ENCODE measurements at regions not wholly inside any gene's neighbourhood (a gene's known extent, or its start where the extent isn't known, plus 50 kb on each side); places are given as distances from the start of the nearest gene placed in this dataset.

DNA sequence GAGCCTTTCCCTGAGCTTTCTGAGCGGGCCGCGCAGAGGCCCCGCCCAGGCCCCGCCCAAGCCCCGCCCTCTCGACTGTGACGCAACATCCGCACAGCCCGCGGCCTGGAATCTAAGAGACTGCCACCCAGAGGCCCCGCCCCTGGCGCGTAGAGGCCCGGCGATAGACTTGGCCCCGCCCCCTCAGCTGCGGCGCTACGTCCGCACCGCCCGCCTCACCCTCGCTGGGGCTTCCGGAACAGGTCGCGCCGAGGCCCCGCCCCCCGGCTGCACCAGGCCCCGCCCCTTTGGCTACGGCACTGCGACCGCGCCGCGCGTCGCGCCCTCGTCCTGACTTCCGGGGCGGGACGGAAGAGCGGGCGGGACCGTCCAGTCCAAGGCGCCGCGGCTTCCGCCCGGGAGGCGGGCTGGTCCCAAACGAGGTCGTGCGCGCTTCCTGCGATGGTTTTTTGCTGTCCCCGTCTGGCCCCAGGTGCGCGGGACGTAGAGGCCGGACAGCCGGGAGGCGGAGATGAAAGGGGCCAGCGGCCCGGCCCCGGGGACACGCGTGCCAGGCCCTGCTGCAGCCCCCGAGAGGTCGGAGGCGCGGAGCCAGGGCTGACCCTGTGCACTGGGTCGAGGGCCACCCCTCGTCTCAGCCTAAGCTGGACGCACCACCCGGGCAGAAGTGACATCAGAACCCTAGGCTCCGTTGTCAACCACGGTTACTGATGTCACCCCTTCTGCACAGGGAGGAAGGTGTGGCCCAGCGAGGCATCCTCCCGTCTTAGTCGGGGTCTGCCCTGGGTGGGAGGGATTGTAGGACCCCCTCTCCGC is 59.0 kb upstream of the WNT7B start:
- TF ChIP-seq, protein P1, sequence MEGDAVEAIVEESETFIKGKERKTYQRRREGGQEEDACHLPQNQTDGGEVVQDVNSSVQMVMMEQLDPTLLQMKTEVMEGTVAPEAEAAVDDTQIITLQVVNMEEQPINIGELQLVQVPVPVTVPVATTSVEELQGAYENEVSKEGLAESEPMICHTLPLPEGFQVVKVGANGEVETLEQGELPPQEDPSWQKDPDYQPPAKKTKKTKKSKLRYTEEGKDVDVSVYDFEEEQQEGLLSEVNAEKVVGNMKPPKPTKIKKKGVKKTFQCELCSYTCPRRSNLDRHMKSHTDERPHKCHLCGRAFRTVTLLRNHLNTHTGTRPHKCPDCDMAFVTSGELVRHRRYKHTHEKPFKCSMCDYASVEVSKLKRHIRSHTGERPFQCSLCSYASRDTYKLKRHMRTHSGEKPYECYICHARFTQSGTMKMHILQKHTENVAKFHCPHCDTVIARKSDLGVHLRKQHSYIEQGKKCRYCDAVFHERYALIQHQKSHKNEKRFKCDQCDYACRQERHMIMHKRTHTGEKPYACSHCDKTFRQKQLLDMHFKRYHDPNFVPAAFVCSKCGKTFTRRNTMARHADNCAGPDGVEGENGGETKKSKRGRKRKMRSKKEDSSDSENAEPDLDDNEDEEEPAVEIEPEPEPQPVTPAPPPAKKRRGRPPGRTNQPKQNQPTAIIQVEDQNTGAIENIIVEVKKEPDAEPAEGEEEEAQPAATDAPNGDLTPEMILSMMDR (IDR thresholded peaks at IDR 0.05; ENCODE audit: insufficient read depth, low read length, poor library complexity, severe bottlenecking), result no peak
- no peak for TF ChIP-seq EZH2phosphoT487 (conservative IDR thresholded peaks at IDR 0.05; ENCODE audit: low read length)

Measured in SU-DHL-6 (cell line).